Ovary (tissue), 3 donors: ENCODE measurements at regions not wholly inside any gene's neighbourhood (a gene's known extent, or its start where the extent isn't known, plus 50 kb on each side); places are given as distances from the start of the nearest gene placed in this dataset.

Experiments used
- POLR2A ChIP-seq: fragments of 450-650 bp; IDR thresholded peaks from one replicate; pipeline ENCODE4 v1.6.1; 2017; ENCODE audit warnings: antibody characterized with exemption, mild to moderate bottlenecking, moderate library complexity
- TF ChIP-seq, protein P1 (sequence below), 3 donors: fragments of 450-650 bp in 2 of 3; fragments of 200-600 bp in 1 of 3; IDR thresholded peaks; one replicate each; pipeline versions ENCODE4 v1.5.1 to v1.8.0; 2016 to 2022; ENCODE audit warnings: antibody characterized with exemption in 3 of 3, mild to moderate bottlenecking in 1 of 3
- donor health status: DM: no; HTN: no; CAD: no.

DNA sequence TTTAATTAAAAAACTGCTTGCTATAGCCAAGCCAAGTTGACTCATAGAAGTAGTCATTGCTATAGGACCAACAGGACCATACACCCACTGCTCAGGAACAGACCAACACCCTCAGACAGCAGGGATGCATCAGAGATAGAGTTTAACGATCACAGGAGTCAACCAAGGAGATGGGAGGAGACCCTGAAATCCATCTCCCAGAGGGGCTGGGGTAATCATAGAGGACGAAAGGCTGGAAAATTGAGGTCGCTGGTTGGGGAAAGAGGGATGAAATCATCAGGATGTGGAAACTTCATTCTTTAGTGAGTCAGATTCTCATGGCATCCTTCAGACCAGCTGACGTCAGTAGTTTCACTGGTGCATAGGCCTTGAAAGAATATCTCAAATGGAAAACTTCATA, 160.4 kb upstream of the GPC6 start:
- TF ChIP-seq, protein P1, sequence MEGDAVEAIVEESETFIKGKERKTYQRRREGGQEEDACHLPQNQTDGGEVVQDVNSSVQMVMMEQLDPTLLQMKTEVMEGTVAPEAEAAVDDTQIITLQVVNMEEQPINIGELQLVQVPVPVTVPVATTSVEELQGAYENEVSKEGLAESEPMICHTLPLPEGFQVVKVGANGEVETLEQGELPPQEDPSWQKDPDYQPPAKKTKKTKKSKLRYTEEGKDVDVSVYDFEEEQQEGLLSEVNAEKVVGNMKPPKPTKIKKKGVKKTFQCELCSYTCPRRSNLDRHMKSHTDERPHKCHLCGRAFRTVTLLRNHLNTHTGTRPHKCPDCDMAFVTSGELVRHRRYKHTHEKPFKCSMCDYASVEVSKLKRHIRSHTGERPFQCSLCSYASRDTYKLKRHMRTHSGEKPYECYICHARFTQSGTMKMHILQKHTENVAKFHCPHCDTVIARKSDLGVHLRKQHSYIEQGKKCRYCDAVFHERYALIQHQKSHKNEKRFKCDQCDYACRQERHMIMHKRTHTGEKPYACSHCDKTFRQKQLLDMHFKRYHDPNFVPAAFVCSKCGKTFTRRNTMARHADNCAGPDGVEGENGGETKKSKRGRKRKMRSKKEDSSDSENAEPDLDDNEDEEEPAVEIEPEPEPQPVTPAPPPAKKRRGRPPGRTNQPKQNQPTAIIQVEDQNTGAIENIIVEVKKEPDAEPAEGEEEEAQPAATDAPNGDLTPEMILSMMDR (IDR thresholded peaks at IDR 0.05): no peak
- no peak for TF ChIP-seq POLR2A
